Left renal cortex interstitium (tissue), 4 donors: ENCODE measurements at regions not wholly inside any gene's neighbourhood (a gene's known extent, or its start where the extent isn't known, plus 50 kb on each side); places are given as distances from the start of the nearest gene placed in this dataset.
"Not testable (repeated sequence)": the region's sequence is repeated elsewhere in the genome, so short reads cannot be mapped to it uniquely, and the experiment has no call there.

Experiments used
- DNase-seq, 4 donors: peaks; one replicate each; pipeline ENCODE4 v3.0.0-alpha.2; 2013; ENCODE audit warnings: low read depth in 4 of 4, low spot score in 2 of 4, missing footprints in 1 of 4

GRCh38 chr6:120852293-120852849, 481.9 kb downstream of the TBC1D32 start:
- DNase-seq, result no peak

DNA sequence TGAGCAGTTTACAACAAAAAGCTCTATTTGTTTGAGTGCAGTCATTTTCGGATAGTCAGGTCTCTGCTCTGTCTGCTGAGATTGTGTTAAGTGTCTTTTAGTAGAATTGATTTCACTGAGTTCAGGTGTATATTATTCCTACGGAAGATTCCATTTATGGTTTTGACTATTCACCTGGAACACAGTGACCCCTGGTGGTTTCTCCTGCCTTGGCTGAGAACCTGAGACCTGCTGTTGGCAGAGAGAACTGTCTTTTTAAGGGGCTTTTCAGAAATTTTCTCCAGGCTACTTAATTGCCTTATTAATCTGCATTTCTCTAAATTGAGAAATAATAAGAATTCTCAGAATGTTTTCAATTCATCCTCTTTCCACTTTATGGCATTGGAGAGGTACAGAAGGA, 508.0 kb downstream of the TBC1D32 start:
- no peak for DNase-seq

DNA sequence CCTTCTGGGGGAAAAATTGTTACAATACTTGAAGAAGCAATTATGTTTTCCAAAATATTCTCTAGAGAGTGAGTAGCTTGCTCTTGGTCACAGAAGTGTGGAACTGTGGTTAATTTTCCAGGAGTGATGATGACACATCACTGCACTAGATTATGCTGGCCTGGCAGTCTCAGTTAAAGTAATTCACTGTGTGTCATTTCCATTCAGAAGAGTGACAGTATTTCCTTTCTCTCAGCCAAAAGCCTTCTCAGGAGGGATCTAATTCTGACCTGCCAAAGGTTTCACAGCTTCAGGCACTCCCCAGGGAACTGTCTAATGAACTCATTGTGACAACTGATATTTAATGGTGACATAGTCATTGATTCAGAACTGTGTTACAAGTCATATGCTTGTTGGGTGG, 517.5 kb downstream of the TBC1D32 start:
- no peak for DNase-seq

DNA sequence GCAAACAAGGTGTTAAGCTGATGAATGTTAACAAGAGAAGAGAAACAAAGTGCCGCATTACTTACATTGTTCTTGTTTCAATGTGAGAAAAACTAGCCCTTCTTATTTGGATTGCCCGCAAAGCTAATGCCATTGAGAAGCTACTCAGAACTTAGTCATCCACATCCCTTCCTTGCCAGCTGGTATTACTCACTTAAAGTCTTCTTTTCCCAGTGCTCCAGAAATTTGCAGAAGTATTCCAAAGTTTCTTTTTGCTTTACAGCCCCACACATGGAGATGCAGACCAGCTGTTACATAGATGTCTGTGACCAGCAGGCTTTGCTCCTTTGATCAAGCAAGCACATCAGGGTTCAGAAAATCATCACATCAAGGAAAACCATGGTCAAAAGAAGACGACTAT, 529.0 kb downstream of the TBC1D32 start:
- DNase-seq, result no peak

DNA sequence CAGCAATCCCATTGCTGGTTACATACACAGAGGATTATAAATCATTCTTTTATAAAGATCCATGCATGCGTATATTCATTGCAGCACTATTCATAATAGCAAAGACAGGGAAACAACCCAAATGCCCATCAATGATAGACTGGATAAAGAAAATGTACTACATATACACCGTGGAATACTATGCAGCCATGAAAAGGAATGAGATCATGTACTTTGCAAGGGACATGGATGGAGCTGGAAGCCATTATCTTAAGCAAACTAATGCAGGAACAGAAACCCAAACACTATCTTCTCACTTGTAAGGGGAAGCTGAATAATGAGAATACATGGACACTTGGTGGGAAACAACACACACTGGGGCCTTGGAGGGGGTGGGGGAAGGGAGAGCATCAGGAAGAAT, 529.7 kb downstream of the TBC1D32 start:
- no peak for DNase-seq

DNA sequence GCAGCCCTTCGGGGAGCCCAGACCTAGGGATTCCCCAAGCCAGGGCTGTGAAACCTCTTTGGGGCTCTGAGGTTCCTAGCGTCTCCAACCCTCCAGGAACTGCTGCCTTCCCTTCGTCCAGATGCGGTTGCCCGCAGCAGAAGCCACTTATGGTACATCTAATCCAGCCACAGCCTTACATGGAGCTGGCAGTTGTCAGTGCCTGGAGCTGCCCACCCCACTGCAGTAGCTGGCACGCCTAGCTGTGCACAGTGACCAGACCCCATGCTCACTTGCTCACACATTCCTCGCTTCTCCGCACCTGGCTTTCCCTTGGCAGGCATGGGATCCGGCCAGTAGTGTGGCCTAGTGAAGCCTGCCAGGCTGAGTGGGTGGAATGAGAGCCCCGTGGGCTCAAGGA, 547.6 kb downstream of the TBC1D32 start:
- DNase-seq, result no peak

DNA sequence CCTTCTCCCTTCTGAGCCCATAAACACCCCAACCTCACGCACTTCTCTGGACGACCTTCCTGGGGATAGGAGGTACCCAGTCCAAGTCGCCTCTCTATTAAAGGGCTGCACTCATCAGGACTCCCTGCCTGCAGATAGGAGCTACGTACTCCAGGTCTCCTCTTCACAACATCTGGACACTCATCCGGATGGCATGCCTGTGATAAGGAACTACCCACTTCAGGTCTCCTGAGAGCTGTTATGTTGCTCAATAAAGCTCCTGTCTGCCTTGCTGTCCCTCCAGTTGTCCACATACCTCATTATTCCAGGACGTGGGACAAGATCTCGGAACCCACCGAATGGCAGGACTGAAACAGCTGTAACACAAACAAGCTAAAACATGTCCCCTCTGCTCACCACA, 548.0 kb downstream of the TBC1D32 start:
- no peak for DNase-seq

- no peak for DNase-seq
These were observed 548.7 kb downstream of the TBC1D32 start for GRCh38 chr6:120785459-120786086.

DNA sequence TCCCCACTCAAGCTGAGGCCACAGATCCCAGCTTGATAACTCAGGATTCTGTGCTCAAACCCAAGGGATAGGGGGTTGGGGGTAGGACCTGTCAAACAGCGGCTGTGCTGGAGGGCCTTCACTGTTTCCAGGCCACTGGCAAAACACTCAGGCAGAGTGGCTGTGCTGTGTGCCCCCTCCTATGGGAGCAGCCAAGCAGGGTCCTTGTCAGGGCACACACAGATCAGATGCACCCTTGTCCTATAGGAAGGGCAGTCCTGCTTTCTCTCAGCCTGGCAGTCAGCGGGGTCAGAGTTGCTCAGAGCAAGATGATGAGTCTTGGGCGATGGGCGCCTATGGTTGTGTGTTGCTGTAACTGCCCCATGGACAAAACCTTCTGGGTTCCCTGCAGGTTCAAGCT, 554.8 kb downstream of the TBC1D32 start:
- no peak for DNase-seq

- DNase-seq, result no peak
These were observed 558.6 kb downstream of the TBC1D32 start for GRCh38 chr6:120775698-120776097.

DNA sequence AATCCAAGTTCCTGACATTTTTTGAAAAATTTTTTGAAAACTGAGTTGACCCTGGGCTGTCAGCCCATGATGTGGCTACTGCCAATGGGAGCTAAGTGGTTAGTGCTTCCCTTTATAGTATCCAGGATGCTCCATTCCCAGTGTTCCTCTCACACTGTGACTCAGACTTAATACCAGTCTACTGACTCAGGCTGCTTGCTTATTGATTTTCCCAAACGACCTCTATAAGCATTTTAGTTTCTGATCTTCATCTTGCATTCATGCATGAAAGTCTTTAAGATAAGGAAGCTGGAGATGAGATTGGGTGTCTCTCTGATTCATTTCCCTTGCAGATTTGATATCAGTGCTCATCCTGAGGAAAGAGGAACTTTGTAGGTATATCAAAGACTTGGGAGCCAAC, 560.0 kb downstream of the TBC1D32 start:
- no peak for DNase-seq

GRCh38 chr6:120771019-120771418, 563.3 kb downstream of the TBC1D32 start:
- DNase-seq, result no peak

GRCh38 chr6:120764312-120764711, 570.0 kb downstream of the TBC1D32 start:
- DNase-seq, result no peak

GRCh38 chr6:120759570-120759969, 574.7 kb downstream of the TBC1D32 start:
- no peak for DNase-seq

DNA sequence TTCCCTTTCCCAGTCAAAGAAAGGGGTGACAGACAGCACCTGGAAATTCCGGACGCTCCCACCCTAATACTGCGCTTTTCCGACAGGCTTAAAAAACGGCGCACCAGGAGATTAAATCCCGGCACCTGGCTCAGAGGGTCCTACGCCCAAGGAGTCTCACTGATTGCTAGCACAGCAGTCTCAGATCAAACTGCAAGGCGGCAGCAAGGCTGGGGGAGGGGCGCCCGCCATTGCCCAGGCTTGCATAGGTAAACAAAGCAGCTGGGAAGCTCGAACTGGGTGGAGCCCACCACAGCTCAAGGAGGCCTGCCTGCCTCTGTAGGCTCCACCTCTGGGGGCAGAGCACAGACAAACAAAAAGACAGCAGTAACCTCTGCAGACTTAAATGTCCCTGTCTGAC, 585.7 kb downstream of the TBC1D32 start:
- not testable (repeated sequence) for DNase-seq

GRCh38 chr6:120736740-120737139, 597.5 kb downstream of the TBC1D32 start:
- DNase-seq, result no peak

GRCh38 chr6:120735641-120736040, 598.6 kb downstream of the TBC1D32 start:
- DNase-seq, result no peak

DNA sequence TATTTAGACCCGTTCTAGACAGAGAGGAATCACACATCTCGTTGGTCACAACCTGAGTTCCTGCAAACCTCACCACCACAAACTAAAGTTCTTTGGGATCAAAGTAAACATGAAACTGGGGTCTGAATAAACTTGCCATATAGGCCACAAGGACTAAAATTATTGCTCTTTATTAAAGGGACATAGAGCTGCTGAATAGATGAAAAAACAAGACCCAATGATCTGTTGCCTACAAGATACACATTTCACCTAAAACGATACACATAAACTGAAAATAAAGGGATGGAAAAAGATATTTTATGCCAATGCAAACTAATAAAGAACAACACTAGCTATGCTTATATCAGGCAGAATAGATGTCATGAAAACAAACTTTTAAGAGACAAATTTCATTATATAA, 623.0 kb downstream of the TBC1D32 start:
- no peak for DNase-seq

DNA sequence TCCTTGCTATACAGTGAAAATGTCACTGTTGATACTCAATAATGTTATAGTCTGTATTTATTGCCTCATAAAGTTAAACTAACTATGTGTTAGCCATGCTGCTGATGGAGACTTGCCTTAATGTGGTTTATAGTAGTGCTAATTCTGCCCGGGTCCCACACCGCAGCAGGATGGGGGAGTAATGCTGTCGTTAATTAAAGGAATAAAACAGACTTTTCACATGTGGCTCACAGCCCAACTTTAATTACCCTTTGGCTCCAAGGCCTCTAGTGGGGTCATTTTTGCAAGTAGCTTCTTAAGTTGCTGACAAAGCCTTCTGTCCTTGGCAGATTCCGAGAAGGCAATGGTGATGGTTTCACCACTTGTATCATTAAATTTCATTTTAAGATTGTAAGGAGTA, 634.3 kb downstream of the TBC1D32 start:
- peak in 2 of 4 donors; percentile 24 to 42 for DNase-seq

- DNase-seq, result no peak
These were observed 647.8 kb downstream of the TBC1D32 start for GRCh38 chr6:120686492-120686891.

DNA sequence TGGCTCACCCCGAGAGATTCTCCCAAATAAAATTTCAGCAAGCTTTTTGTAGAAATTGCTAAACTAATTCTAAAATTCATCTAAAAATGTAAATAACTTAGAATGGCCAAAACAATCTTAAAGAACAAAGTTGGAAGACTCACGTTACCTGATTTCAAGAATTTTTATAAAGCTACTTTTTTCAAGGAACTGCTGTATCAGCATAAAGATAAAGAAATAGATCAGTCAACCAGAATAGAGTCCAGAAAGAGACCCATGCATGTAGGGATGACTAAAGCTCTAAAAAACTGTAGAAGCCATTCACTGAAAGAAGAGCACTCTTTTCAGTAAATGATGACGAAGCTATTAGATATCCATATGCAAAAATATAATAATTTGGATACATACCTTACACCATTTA, 652.1 kb downstream of the TBC1D32 start:
- DNase-seq, result no peak

GRCh38 chr6:120681204-120681603, 653.1 kb downstream of the TBC1D32 start:
- no peak for DNase-seq

DNA sequence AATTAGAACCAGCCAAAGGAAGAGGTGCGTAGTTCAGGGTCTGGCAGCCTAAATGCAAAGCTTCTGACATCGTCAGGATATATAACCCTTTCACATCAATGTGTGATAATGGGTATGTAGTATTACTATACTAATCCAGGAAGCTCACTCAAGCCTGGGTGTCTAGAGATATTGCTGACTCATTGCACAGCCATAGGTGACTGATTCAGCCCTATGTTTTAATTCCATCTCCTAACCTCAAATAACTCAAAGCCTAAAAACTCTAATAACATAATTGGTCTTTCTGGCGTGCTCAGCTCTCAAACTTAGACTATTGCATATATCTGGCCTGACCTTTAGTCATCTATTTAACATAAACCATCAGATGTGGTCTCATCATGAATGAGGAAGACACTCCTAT, 658.4 kb downstream of the TBC1D32 start:
- DNase-seq, result no peak
